ENCODE measurements at regions not wholly inside any gene's neighbourhood (a gene's known extent, or its start where the extent isn't known, plus 50 kb on each side); places are given as distances from the start of the nearest gene placed in this dataset.

GRCh38 chr3:72185549-72186399 is 400.8 kb upstream of the PROK2 start:
- Histone ChIP-seq H2BK5ac (ENCODE audit: low read length) (no peak overlapping the region), H2BK120ac (ENCODE audit: low read depth, low read length) (no peak overlapping the region), H3K79me1 (ENCODE audit: low read length) (no peaks in the 10 kb centered on the region), H3K23ac (ENCODE audit: low read length) (no peak overlapping the region), H3K4me2 (ENCODE audit: low read length) (no peak overlapping the region), H2BK15ac (replicated peaks; ENCODE audit: low read depth) (no peak overlapping the region), H3K4me1 (ENCODE audit: control insufficient read depth, low read depth, low read length) (no peaks in the 10 kb centered on the region), H4K5ac (ENCODE audit: low read length) (no peak overlapping the region), H2AK5ac (ENCODE audit: low read length) (no peak overlapping the region), H3K4me3 (ENCODE audit: low read length) (no peak overlapping the region), H3K18ac (ENCODE audit: low read length) (no peak overlapping the region), H3K36me3 (ENCODE audit: control insufficient read depth, insufficient read depth, low read length) (no peaks in the 10 kb centered on the region), H3K4ac (ENCODE audit: low read depth, low read length) (no peak overlapping the region), H3K27ac (ENCODE audit: low read depth, low read length) (no peak overlapping the region), H4K8ac (ENCODE audit: low read depth, low read length) (no peak overlapping the region), H3K79me2 (ENCODE audit: control insufficient read depth, insufficient read depth, low read length) (no peaks in the 10 kb centered on the region), H3K27me3 (ENCODE audit: insufficient read depth, low read length, poor library complexity) (no peaks in the 10 kb centered on the region), H3K9ac (ENCODE audit: low read length) (no peak overlapping the region), H3K56ac (ENCODE audit: low read length) (no peak overlapping the region)
- DNase-seq = no peak
- WGBS (ENCODE audit: extremely low coverage, insufficient coverage, low lambda C conversion rate) = no CpG with 5 or more reads among the region's 9 CpGs

GRCh38 chr3:72183489-72183888 is 398.5 kb upstream of the PROK2 start:
- H4K5ac ChIP-seq (ENCODE audit: low read length) = no peak overlapping the region
- no peaks in the 10 kb centered on the region for H3K36me3 ChIP-seq (ENCODE audit: control insufficient read depth, insufficient read depth, low read length)
- no peak overlapping the region for H4K8ac ChIP-seq (ENCODE audit: low read depth, low read length)
- H3K23ac ChIP-seq (ENCODE audit: low read length) = no peak overlapping the region
- no peak overlapping the region for H2AK5ac ChIP-seq (ENCODE audit: low read length)
- H3K18ac ChIP-seq (ENCODE audit: low read length) = no peak overlapping the region
- no peaks in the 10 kb centered on the region for H3K79me1 ChIP-seq (ENCODE audit: low read length)
- H3K4me1 ChIP-seq (ENCODE audit: control insufficient read depth, low read depth, low read length) = no peaks in the 10 kb centered on the region
- no peak overlapping the region for H3K4me2 ChIP-seq (ENCODE audit: low read length)
- H3K79me2 ChIP-seq (ENCODE audit: control insufficient read depth, insufficient read depth, low read length) = no peaks in the 10 kb centered on the region
- no peak overlapping the region for H3K4me3 ChIP-seq (ENCODE audit: low read length)
- no peaks in the 10 kb centered on the region for H3K27me3 ChIP-seq (ENCODE audit: insufficient read depth, low read length, poor library complexity)
- no peak overlapping the region for H3K9ac ChIP-seq (ENCODE audit: low read length)
- DNase-seq = no peak
- H2BK120ac ChIP-seq (ENCODE audit: low read depth, low read length) = no peak overlapping the region
- no CpG with 5 or more reads among the region's 5 CpGs for WGBS (ENCODE audit: extremely low coverage, insufficient coverage, low lambda C conversion rate)
- no peak overlapping the region for H3K4ac ChIP-seq (ENCODE audit: low read depth, low read length)
- H2BK15ac ChIP-seq (replicated peaks; ENCODE audit: low read depth) = no peak overlapping the region
- no peak overlapping the region for H2BK5ac ChIP-seq (ENCODE audit: low read length)
- no peak overlapping the region for H3K56ac ChIP-seq (ENCODE audit: low read length)
- no peak overlapping the region for H3K27ac ChIP-seq (ENCODE audit: low read depth, low read length)

- Histone ChIP-seq H3K4me3 (ENCODE audit: low read length) (no peak overlapping the region), H3K23ac (ENCODE audit: low read length) (no peak overlapping the region), H3K9ac (ENCODE audit: low read length) (no peak overlapping the region), H2AK5ac (ENCODE audit: low read length) (no peak overlapping the region), H2BK5ac (ENCODE audit: low read length) (no peak overlapping the region), H3K27ac (ENCODE audit: low read depth, low read length) (no peak overlapping the region), H3K36me3 (ENCODE audit: control insufficient read depth, insufficient read depth, low read length) (no peaks in the 10 kb centered on the region), H3K27me3 (ENCODE audit: insufficient read depth, low read length, poor library complexity) (no peaks in the 10 kb centered on the region), H3K4me1 (ENCODE audit: control insufficient read depth, low read depth, low read length) (no peaks in the 10 kb centered on the region), H3K79me1 (ENCODE audit: low read length) (no peaks in the 10 kb centered on the region), H4K8ac (ENCODE audit: low read depth, low read length) (no peak overlapping the region), H3K4me2 (ENCODE audit: low read length) (no peak overlapping the region), H2BK15ac (replicated peaks; ENCODE audit: low read depth) (no peak overlapping the region), H4K5ac (ENCODE audit: low read length) (no peak overlapping the region), H3K4ac (ENCODE audit: low read depth, low read length) (no peak overlapping the region), H2BK120ac (ENCODE audit: low read depth, low read length) (no peak overlapping the region), H3K18ac (ENCODE audit: low read length) (no peak overlapping the region), H3K79me2 (ENCODE audit: control insufficient read depth, insufficient read depth, low read length) (no peaks in the 10 kb centered on the region), H3K56ac (ENCODE audit: low read length) (no peak overlapping the region)
- no peak for DNase-seq
These were observed 397.3 kb upstream of the PROK2 start for GRCh38 chr3:72182206-72182605.

- H2BK120ac ChIP-seq (ENCODE audit: low read depth, low read length) = no peak overlapping the region
- H2AK5ac ChIP-seq (ENCODE audit: low read length) = no peak overlapping the region
- H3K27ac ChIP-seq (ENCODE audit: low read depth, low read length) = no peak overlapping the region
- no peaks in the 10 kb centered on the region for H3K79me1 ChIP-seq (ENCODE audit: low read length)
- no peak for DNase-seq
- H3K79me2 ChIP-seq (ENCODE audit: control insufficient read depth, insufficient read depth, low read length) = no peaks in the 10 kb centered on the region
- H3K4me3 ChIP-seq (ENCODE audit: low read length) = no peak overlapping the region
- no peak overlapping the region for H3K4ac ChIP-seq (ENCODE audit: low read depth, low read length)
- H3K4me1 ChIP-seq (ENCODE audit: control insufficient read depth, low read depth, low read length) = no peaks in the 10 kb centered on the region
- no peak overlapping the region for H3K23ac ChIP-seq (ENCODE audit: low read length)
- H3K36me3 ChIP-seq (ENCODE audit: control insufficient read depth, insufficient read depth, low read length) = no peaks in the 10 kb centered on the region
- no peak overlapping the region for H3K18ac ChIP-seq (ENCODE audit: low read length)
- H3K27me3 ChIP-seq (ENCODE audit: insufficient read depth, low read length, poor library complexity) = no peaks in the 10 kb centered on the region
- no peak overlapping the region for H4K5ac ChIP-seq (ENCODE audit: low read length)
- H2BK5ac ChIP-seq (ENCODE audit: low read length) = no peak overlapping the region
- H3K4me2 ChIP-seq (ENCODE audit: low read length) = no peak overlapping the region
- no CpG with 5 or more reads among the region's 5 CpGs for WGBS (ENCODE audit: extremely low coverage, insufficient coverage, low lambda C conversion rate)
- no peak overlapping the region for H3K9ac ChIP-seq (ENCODE audit: low read length)
- H2BK15ac ChIP-seq (replicated peaks; ENCODE audit: low read depth) = no peak overlapping the region
- no peak overlapping the region for H4K8ac ChIP-seq (ENCODE audit: low read depth, low read length)
- H3K56ac ChIP-seq (ENCODE audit: low read length) = no peak overlapping the region
These were observed 396.3 kb upstream of the PROK2 start for GRCh38 chr3:72181251-72181650.

DNA sequence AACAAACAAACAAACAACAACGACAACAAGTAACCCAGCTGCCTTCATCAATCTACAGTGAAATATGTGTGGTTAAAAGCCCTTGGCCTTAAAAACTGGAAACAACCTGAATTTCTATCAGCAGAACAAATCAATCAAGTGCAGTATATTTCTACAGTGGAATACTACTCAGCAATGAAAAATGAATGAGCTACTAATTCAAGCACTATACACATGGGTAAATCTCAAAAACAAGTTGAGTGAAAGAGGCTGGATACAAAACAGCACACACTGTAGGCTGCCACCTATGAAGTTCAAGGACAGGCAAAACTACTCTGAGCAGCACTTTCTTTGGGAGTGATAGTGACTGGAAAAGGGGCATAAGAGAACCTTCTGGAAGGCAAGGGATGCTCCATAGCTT is 395.5 kb upstream of the PROK2 start:
- Histone ChIP-seq H3K9ac (ENCODE audit: low read length) (no peak overlapping the region), H2BK15ac (replicated peaks; ENCODE audit: low read depth) (no peak overlapping the region)

DNA sequence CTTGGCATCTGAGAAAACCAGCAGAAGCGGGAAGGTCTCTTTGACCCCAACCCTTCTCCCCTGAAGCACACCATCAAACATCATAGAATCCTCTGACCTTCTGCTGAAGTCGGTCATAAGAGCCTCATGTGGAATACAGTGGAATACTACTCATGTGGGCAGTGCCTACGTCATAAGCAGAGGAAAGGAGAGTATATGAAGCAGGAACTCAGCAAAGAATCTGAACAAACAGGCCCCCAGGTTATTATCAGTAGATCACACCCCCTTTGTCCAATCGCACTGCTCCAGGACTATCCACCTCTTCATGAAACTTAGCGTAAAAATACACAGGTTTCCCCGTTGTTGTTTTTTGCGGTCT is 394.1 kb upstream of the PROK2 start:
- H3K4me1 ChIP-seq (ENCODE audit: control insufficient read depth, low read depth, low read length) = no peaks in the 10 kb centered on the region
- H3K79me1 ChIP-seq (ENCODE audit: low read length) = no peaks in the 10 kb centered on the region
- no peak overlapping the region for H2AK5ac ChIP-seq (ENCODE audit: low read length)
- H3K36me3 ChIP-seq (ENCODE audit: control insufficient read depth, insufficient read depth, low read length) = no peaks in the 10 kb centered on the region
- H3K23ac ChIP-seq (ENCODE audit: low read length) = no peak overlapping the region
- WGBS (ENCODE audit: extremely low coverage, insufficient coverage, low lambda C conversion rate) = no CpG with 5 or more reads among the region's 7 CpGs
- no peak overlapping the region for H3K4ac ChIP-seq (ENCODE audit: low read depth, low read length)
- H3K4me3 ChIP-seq (ENCODE audit: low read length) = no peak overlapping the region
- H2BK120ac ChIP-seq (ENCODE audit: low read depth, low read length) = no peak overlapping the region
- no peaks in the 10 kb centered on the region for H3K27me3 ChIP-seq (ENCODE audit: insufficient read depth, low read length, poor library complexity)
- H3K9ac ChIP-seq (ENCODE audit: low read length) = no peak overlapping the region
- no peak overlapping the region for H4K8ac ChIP-seq (ENCODE audit: low read depth, low read length)
- H3K27ac ChIP-seq (ENCODE audit: low read depth, low read length) = no peak overlapping the region
- no peaks in the 10 kb centered on the region for H3K79me2 ChIP-seq (ENCODE audit: control insufficient read depth, insufficient read depth, low read length)
- no peak overlapping the region for H2BK5ac ChIP-seq (ENCODE audit: low read length)
- no peak overlapping the region for H3K56ac ChIP-seq (ENCODE audit: low read length)
- no peak overlapping the region for H3K18ac ChIP-seq (ENCODE audit: low read length)
- H3K4me2 ChIP-seq (ENCODE audit: low read length) = no peak overlapping the region
- DNase-seq = no peak
- H4K5ac ChIP-seq (ENCODE audit: low read length) = no peak overlapping the region
- no peak overlapping the region for H2BK15ac ChIP-seq (replicated peaks; ENCODE audit: low read depth)

More for the DNA sequence above, 395.5 kb upstream of the PROK2 start:
- H3K4me2 ChIP-seq (ENCODE audit: low read length) = no peak overlapping the region
- H3K27ac ChIP-seq (ENCODE audit: low read depth, low read length) = no peak overlapping the region
- H3K18ac ChIP-seq (ENCODE audit: low read length) = no peak overlapping the region
- WGBS (ENCODE audit: extremely low coverage, insufficient coverage, low lambda C conversion rate) = no CpG with 5 or more reads among the region's 1 CpG
- H4K5ac ChIP-seq (ENCODE audit: low read length) = no peak overlapping the region
- DNase-seq = no peak
- no peaks in the 10 kb centered on the region for H3K36me3 ChIP-seq (ENCODE audit: control insufficient read depth, insufficient read depth, low read length)
- H3K23ac ChIP-seq (ENCODE audit: low read length) = no peak overlapping the region
- no peak overlapping the region for H3K4me3 ChIP-seq (ENCODE audit: low read length)
- no peaks in the 10 kb centered on the region for H3K4me1 ChIP-seq (ENCODE audit: control insufficient read depth, low read depth, low read length)
- H2AK5ac ChIP-seq (ENCODE audit: low read length) = no peak overlapping the region
- H3K4ac ChIP-seq (ENCODE audit: low read depth, low read length) = no peak overlapping the region
- H4K8ac ChIP-seq (ENCODE audit: low read depth, low read length) = no peak overlapping the region
- no peak overlapping the region for H2BK120ac ChIP-seq (ENCODE audit: low read depth, low read length)
- H2BK5ac ChIP-seq (ENCODE audit: low read length) = no peak overlapping the region
- no peaks in the 10 kb centered on the region for H3K79me1 ChIP-seq (ENCODE audit: low read length)
- H3K27me3 ChIP-seq (ENCODE audit: insufficient read depth, low read length, poor library complexity) = no peaks in the 10 kb centered on the region
- no peak overlapping the region for H3K56ac ChIP-seq (ENCODE audit: low read length)
- no peaks in the 10 kb centered on the region for H3K79me2 ChIP-seq (ENCODE audit: control insufficient read depth, insufficient read depth, low read length)

All from mesendoderm (in vitro differentiated cells).